ENCODE measurements at regions not wholly inside any gene's neighbourhood (a gene's known extent, or its start where the extent isn't known, plus 50 kb on each side); places are given as distances from the start of the nearest gene placed in this dataset.
A peak's percentile ranks its signal among the peaks of the same experiment; 100 is the strongest.

- H3K27ac ChIP-seq (ENCODE audit: low read length), result no peak overlapping the region
- no peak overlapping the region for H3K9ac ChIP-seq (ENCODE audit: low read length)
- no peak for DNase-seq
- TF ChIP-seq EZH2 (optimal IDR thresholded peaks at IDR 0.05; ENCODE audit: low read depth, low read length), result no peak
- peak; percentile 27; the same call in 1 of the 2 replicates for TF ChIP-seq CTCF (IDR thresholded peaks at IDR 0.05; ENCODE audit: low read length)
- H3K27me3 ChIP-seq (replicated peaks; ENCODE audit: insufficient read depth, low read length), result no peaks in the 10 kb centered on the region
- no peaks in the 10 kb centered on the region for H3K9me2 ChIP-seq (replicated peaks; ENCODE audit: insufficient read depth, low read length)
- no peaks in the 10 kb centered on the region for H3K36me3 ChIP-seq (replicated peaks; ENCODE audit: insufficient read depth, low read length)
- H3F3A ChIP-seq (ENCODE audit: insufficient read depth, low read length), result no peaks in the 10 kb centered on the region
- no peaks in the 10 kb centered on the region for H3K79me2 ChIP-seq (ENCODE audit: low read length)
- no peak overlapping the region for H2AFZ ChIP-seq (ENCODE audit: low read length)
- no peaks in the 10 kb centered on the region for H3K4me1 ChIP-seq (ENCODE audit: low read length)
- no peaks in the 10 kb centered on the region for H4K20me1 ChIP-seq (ENCODE audit: insufficient read depth, low read length)
- H3K4me3 ChIP-seq (ENCODE audit: low read length), result no peak overlapping the region
- H3K4me2 ChIP-seq (ENCODE audit: low read depth, low read length), result no peak overlapping the region
- H3K9me3 ChIP-seq (replicated peaks; ENCODE audit: insufficient read depth, low read length), result no peaks in the 10 kb centered on the region
Measured at GRCh38 chr4:189062047-189062820, 878.4 kb upstream of the FRG1 start.

- Histone ChIP-seq H3K4me1 (ENCODE audit: low read length) (no peaks in the 10 kb centered on the region), H2AFZ (ENCODE audit: low read length) (no peak overlapping the region), H3F3A (ENCODE audit: insufficient read depth, low read length) (no peaks in the 10 kb centered on the region), H3K36me3 (replicated peaks; ENCODE audit: insufficient read depth, low read length) (no peaks in the 10 kb centered on the region), H3K27ac (ENCODE audit: low read length) (no peak overlapping the region), H3K9me2 (replicated peaks; ENCODE audit: insufficient read depth, low read length) (no peaks in the 10 kb centered on the region), H3K9me3 (replicated peaks; ENCODE audit: insufficient read depth, low read length) (no peaks in the 10 kb centered on the region), H3K9ac (ENCODE audit: low read length) (no peak overlapping the region), H3K4me2 (ENCODE audit: low read depth, low read length) (no peak overlapping the region), H4K20me1 (ENCODE audit: insufficient read depth, low read length) (no peaks in the 10 kb centered on the region), H3K79me2 (ENCODE audit: low read length) (no peaks in the 10 kb centered on the region), H3K27me3 (replicated peaks; ENCODE audit: insufficient read depth, low read length) (no peaks in the 10 kb centered on the region), H3K4me3 (ENCODE audit: low read length) (no peak overlapping the region)
- DNase-seq, result no peak
- TF ChIP-seq EZH2phosphoT487 (IDR thresholded peaks at IDR 0.05; ENCODE audit: low read length) (no peak), CTCF (IDR thresholded peaks at IDR 0.05; ENCODE audit: low read length) (no peak), EZH2 (optimal IDR thresholded peaks at IDR 0.05; ENCODE audit: low read depth, low read length) (no peak)
Measured at GRCh38 chr4:189069772-189070171, 870.9 kb upstream of the FRG1 start.

- H3F3A ChIP-seq (ENCODE audit: insufficient read depth, low read length), result no peaks in the 10 kb centered on the region
- no peaks in the 10 kb centered on the region for H3K27me3 ChIP-seq (replicated peaks; ENCODE audit: insufficient read depth, low read length)
- no peaks in the 10 kb centered on the region for H4K20me1 ChIP-seq (ENCODE audit: insufficient read depth, low read length)
- H2AFZ ChIP-seq (ENCODE audit: low read length), result no peak overlapping the region
- no peaks in the 10 kb centered on the region for H3K4me1 ChIP-seq (ENCODE audit: low read length)
- H3K9me3 ChIP-seq (replicated peaks; ENCODE audit: insufficient read depth, low read length), result no peaks in the 10 kb centered on the region
- H3K36me3 ChIP-seq (replicated peaks; ENCODE audit: insufficient read depth, low read length), result no peaks in the 10 kb centered on the region
- no peak overlapping the region for H3K27ac ChIP-seq (ENCODE audit: low read length)
- no peaks in the 10 kb centered on the region for H3K79me2 ChIP-seq (ENCODE audit: low read length)
- no peak overlapping the region for H3K9ac ChIP-seq (ENCODE audit: low read length)
- DNase-seq, result no peak
- H3K4me2 ChIP-seq (ENCODE audit: low read depth, low read length), result no peak overlapping the region
- TF ChIP-seq EZH2phosphoT487 (IDR thresholded peaks at IDR 0.05; ENCODE audit: low read length) (no peak), CTCF (IDR thresholded peaks at IDR 0.05; ENCODE audit: low read length) (no peak), EZH2 (optimal IDR thresholded peaks at IDR 0.05; ENCODE audit: low read depth, low read length) (no peak)
- H3K9me2 ChIP-seq (replicated peaks; ENCODE audit: insufficient read depth, low read length), result no peaks in the 10 kb centered on the region
- H3K4me3 ChIP-seq (ENCODE audit: low read length), result no peak overlapping the region
Measured at GRCh38 chr4:189071241-189071640, 869.4 kb upstream of the FRG1 start.
